ENCODE measurements at regions not wholly inside any gene's neighbourhood (a gene's known extent, or its start where the extent isn't known, plus 50 kb on each side); places are given as distances from the start of the nearest gene placed in this dataset.

- peak in 4 of 5 donors; percentile 22 to 45 (median 36) for DNase-seq
- intact Hi-C loops (cut with DNase I), result no loop called here
- Histone ChIP-seq H3K27me3 (no peaks in the 10 kb centered on the region), H3K4me3 (no peak overlapping the region), H3K4me1 (ENCODE audit: insufficient read depth) (peaks cover 19% of the 10 kb centered on the region), H3K27ac (peak overlapping the region; percentile 89 to 98), H3K36me3 (no peaks in the 10 kb centered on the region), H3K9me3 (no peaks in the 10 kb centered on the region)
- WGBS, 3 donors, result 87 to 93% (median 89%) methylated on average over 14 of the region's 14 CpGs
- TF ChIP-seq EP300 (IDR thresholded peaks at IDR 0.05) (no peak), CTCF (IDR thresholded peaks at IDR 0.05) (no peak), POLR2A (IDR thresholded peaks at IDR 0.05) (no peak)
Observed at GRCh38 chr2:240250150-240250984, 109.9 kb upstream of the OTOS start.

GRCh38 chr2:240250985-240251847 lies 110.8 kb upstream of the OTOS start:
- peaks cover 19% of the 10 kb centered on the region for H3K4me1 ChIP-seq (ENCODE audit: insufficient read depth)
- H3K9me3 ChIP-seq, result no peaks in the 10 kb centered on the region
- 13 to 14% (median 13%) methylated on average over 24 to 32 of the region's 32 CpGs for WGBS, 3 donors
- no peaks in the 10 kb centered on the region for H3K36me3 ChIP-seq
- H3K27ac ChIP-seq, result peak overlapping the region; percentile 89 to 98
- TF ChIP-seq POLR2A (IDR thresholded peaks at IDR 0.05) (peak; percentile 33), CTCF (IDR thresholded peaks at IDR 0.05) (no peak), EP300 (IDR thresholded peaks at IDR 0.05) (peak; percentile 95)
- intact Hi-C loops (cut with DNase I), result no loop called here
- no peaks in the 10 kb centered on the region for H3K27me3 ChIP-seq
- peak overlapping the region; percentile 16 for H3K4me3 ChIP-seq
- peak; percentile 92 to 97 (median 95) for DNase-seq

- intact Hi-C loops (cut with DNase I), result no loop called here
- Histone ChIP-seq H3K27ac (peak overlapping the region; percentile 89 to 98), H3K9me3 (no peaks in the 10 kb centered on the region), H3K4me3 (no peak overlapping the region), H3K36me3 (no peaks in the 10 kb centered on the region), H3K27me3 (no peaks in the 10 kb centered on the region), H3K4me1 (ENCODE audit: insufficient read depth) (peaks cover 19% of the 10 kb centered on the region)
- 56 to 66% (median 61%) methylated on average over 6 of the region's 6 CpGs for WGBS, 3 donors
- DNase-seq, result no peak
- TF ChIP-seq POLR2A (IDR thresholded peaks at IDR 0.05), result no peak
- TF ChIP-seq CTCF (IDR thresholded peaks at IDR 0.05), result no peak
- no peak for TF ChIP-seq EP300 (IDR thresholded peaks at IDR 0.05)
Observed at GRCh38 chr2:240251848-240252190, 111.4 kb upstream of the OTOS start.

- no peak overlapping the region for H3K4me3 ChIP-seq
- peak overlapping the region; percentile 89 to 98 for H3K27ac ChIP-seq
- no peaks in the 10 kb centered on the region for H3K36me3 ChIP-seq
- peaks cover 19% of the 10 kb centered on the region for H3K4me1 ChIP-seq (ENCODE audit: insufficient read depth)
- no peaks in the 10 kb centered on the region for H3K9me3 ChIP-seq
- DNase-seq, result peak; percentile 35 to 61 (median 54)
- no peaks in the 10 kb centered on the region for H3K27me3 ChIP-seq
- intact Hi-C loops (cut with DNase I), result no loop called here
- TF ChIP-seq CTCF (IDR thresholded peaks at IDR 0.05) (no peak), POLR2A (IDR thresholded peaks at IDR 0.05) (no peak), EP300 (IDR thresholded peaks at IDR 0.05) (no peak)
- 89 to 93% (median 89%) methylated on average over 20 of the region's 20 CpGs for WGBS, 3 donors
Observed at GRCh38 chr2:240252191-240252871, 111.9 kb upstream of the OTOS start.
